H54 (cell line): ENCODE measurements at regions not wholly inside any gene's neighbourhood (a gene's known extent, or its start where the extent isn't known, plus 50 kb on each side); places are given as distances from the start of the nearest gene placed in this dataset.

Experiments
- DNase-seq: peaks from one replicate; pipeline ENCODE4 v3.0.0; 2011; ENCODE audit warnings: low spot score, mixed read lengths; ENCODE audit not compliant: insufficient read length
- FAIRE-seq: peaks from 3 replicates; lab custom pipeline; 2011; peaks lifted over from hg19 to GRCh38; lab: Jason Lieb, UNC
- POLR2A ChIP-seq: IDR thresholded peaks from 2 replicates; pipeline ENCODE4 v1.6.1; 2011; ENCODE audit warnings: low read depth, mild to moderate bottlenecking, low read length

DNA sequence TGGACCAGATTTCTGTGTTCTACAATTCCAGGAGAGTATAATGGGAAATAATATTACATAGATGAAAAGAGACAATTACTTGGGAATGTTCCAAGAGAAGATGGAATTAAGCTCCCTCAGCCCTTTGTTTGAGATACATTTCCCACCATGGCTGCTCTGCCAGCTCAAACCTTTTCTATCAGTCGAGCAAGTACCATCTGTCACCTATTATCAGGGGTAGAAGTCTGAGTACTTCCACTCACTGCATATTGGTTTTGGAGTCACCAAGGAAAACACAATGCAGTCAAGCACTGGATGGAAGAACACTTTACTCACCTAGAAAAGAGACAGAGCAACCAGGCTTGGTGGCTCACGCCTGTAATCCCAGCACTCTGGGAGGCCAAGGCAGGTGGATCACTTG lies 270.4 kb upstream of the FAR2 start:
- FAIRE-seq (no peak), DNase-seq (no peak)
- no peak for TF ChIP-seq POLR2A

DNA sequence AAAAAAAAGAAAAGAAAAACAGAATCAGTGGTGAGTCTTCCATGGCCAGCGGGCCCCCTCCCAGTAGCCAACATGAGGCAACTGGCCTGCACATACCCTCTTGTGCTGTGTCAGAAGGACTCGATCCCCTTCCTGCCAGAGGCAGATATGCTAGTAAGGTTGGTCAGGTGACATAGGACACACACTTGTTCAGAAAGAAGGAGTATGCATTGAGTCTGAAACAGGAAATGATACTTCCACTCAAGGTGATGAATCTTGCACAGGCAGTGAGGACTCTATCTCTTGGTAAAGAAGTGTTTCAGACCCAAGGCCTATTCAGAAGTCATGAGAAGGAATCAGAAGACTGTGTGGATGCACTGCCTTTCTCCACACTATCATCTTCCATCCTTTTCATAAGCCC lies 269.7 kb upstream of the FAR2 start:
- no peak for DNase-seq
- no peak for TF ChIP-seq POLR2A
- no peak for FAIRE-seq

DNA sequence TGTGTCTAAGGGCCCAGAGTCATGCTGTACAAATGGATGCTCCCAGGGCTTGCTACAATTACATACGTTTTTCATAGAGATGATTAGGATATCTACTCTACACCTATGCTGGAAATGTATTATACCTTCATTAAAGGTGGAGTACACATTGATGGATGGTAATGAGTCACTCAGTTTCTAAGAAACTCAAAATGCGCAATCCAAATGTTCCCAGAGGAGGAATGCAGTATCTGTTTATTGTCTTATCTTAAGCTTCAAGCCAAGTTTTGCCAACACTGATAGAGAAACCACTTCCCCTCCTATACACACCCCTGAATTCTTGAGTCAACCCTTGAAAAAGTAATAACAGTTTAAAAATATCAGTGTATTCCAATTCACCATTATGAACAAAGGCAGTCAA lies 266.6 kb upstream of the FAR2 start:
- no peak for DNase-seq
- TF ChIP-seq POLR2A: no peak
- FAIRE-seq: no peak

DNA sequence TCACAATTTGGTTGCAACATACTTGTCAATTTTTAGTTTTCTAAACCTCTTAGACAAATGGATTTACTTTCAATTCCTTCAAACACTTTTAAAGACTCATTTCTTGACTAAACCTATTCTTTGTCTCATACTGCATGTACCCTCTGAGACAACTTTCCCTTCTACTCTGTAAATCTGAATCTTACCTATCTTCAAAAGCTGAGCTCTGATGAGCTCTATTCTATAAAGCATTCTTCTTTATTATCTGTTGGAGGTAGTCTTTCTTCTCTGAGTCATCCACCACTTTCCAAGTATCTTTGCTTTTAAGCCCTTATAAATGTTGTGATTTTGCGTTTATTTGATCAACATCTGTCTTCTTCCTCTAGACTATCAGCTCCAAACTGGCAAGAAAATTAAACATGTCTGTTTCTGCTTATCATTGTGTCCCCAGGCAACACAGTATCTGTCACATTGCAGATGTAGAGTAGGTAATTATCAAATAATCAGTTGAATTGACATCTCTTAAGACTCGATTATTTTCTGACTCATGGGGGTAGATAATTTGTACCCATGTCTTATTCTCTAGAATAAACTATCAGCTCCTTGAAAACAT lies 265.6 kb upstream of the FAR2 start:
- no peak for TF ChIP-seq POLR2A
- DNase-seq: no peak
- no peak for FAIRE-seq

DNA sequence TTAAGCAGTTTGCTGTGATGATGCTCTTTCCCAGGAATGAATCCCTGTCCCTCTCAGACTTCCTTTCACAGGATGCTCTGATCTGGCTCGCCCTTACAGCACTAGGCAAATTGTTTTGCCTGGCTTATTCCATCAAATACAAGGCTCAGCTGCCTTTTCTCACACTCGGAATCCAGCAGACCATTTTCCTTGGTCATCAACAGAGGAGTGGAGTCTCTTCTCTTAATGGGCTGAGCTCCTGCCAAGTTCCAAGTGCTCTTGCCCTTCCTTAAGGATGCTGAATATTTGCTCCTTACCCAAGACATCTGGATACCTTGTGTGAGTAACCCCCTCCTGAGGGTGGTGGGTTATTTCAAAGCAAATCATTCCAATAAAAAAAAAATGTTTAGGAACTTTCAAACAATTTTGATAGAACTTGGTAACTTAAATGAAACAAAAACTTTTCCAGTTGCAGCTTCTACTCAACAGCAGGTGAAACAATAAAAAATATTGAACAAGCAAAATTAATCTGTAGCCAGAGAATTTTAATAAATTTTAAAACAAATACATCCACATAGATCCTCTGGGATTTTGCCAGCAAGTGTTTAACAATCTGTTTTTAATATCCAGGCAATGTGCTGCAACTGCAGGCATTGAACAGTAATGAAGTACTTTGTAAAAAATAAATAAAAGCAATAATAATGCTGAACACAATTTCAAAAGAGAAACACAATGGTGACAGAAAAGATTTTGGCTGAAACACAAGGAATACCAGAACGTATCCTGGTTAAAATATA lies 264.0 kb upstream of the FAR2 start:
- TF ChIP-seq POLR2A: no peak
- no peak for FAIRE-seq
- no peak for DNase-seq

DNA sequence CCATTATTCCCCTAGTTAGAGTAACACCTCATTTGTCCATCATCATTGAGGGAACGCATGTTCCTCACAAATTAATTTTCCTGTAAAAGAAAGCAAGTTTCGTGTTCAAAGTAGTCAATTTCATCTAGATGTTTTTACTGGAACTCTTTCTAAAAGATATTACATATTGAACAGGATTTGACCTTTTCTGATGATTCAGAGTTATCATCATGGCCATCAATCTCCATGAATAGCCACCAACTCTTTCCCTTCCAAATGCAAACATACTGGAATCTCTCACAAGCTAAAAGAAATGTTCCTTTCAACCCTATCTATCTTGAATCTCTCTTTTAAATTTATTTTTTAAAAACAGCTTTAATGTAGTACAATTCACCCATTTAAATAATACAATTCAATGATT lies 263.1 kb upstream of the FAR2 start:
- no peak for FAIRE-seq
- no peak for DNase-seq
- no peak for TF ChIP-seq POLR2A

DNA sequence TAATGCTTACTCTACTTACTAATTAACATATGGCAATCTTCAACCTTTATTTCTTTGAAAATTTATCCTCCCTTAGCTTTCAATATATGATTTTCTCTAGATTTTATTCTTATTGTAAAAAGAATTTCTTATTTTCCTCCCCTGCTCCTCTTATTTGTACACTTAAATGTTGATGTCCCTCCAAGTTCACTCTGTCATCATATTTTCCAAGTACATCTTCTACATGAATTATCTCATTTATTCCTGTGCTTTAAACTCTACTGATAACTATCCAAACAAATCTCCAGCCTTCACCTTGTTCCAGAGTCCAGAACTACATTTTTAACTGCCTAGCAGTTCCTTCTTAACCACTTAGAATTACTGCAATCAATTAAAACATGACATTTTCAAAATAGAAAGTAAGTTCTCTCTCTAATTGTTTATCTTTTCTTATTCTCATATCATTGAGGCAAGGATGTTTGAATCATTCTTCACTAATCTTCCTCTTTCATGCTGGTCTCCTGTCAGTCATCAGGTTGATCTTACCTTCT lies 261.6 kb upstream of the FAR2 start:
- TF ChIP-seq POLR2A: no peak
- FAIRE-seq (no peak), DNase-seq (no peak)

DNA sequence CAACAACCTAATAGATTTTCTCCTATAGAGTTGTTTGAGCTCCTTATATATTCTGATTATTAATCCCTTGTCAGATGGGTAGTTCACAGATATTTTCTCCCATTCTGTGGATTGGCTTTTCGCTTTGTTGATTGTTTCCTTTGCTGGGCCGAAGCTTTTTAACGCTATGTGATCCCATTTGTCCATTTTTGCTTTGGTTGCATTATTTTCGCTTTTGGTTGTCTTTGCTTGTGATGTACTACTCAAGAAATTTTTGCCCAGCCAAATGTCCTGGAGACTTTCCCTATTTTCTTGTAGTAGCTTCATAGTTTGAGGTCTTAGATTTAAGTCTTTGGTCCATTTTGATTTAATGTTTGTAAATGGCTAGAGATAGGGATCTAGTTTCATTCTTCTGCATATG lies 258.4 kb upstream of the FAR2 start:
- FAIRE-seq: no peak

DNA sequence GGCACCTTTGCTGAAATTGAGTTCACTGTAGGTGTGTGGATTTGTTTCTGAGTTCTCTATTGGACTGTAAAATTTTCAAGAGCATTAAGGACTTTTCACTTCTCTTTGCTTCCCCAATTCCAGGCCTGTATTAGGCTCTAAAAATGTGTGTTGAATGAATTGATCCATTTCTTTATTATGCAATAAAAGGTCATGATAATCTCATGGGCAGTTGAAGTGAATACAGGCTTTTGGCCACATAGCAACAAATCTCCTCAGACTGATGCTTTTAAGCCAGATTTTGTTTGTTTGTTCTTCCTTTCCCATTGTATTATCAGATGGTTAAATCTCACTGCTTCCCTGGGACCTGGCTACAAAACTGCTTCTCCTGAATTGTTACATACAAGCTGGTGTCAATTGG lies 258.0 kb upstream of the FAR2 start:
- no peak for TF ChIP-seq POLR2A
- DNase-seq (no peak), FAIRE-seq (no peak)

More for the DNA sequence above, 258.4 kb upstream of the FAR2 start:
- DNase-seq: no peak
- no peak for TF ChIP-seq POLR2A

DNA sequence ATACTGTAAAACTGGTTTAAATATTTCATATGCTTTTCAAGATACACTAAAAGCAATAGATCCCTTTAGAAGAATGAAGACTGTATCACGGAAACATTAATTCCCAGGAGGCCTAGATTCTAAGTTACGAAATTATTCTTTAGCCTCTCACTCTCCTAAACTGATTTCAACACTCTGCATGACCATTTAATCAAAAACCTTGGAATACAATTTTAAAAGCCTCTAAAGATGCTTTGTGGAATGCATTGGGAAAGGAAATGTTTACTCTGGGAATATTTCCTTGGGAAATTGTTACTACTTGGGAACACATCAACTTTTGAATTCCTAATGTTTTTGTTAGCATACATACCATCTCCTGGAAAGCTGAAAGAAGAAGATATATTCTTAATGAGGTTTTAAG lies 255.7 kb upstream of the FAR2 start:
- FAIRE-seq: no peak
- DNase-seq: no peak

DNA sequence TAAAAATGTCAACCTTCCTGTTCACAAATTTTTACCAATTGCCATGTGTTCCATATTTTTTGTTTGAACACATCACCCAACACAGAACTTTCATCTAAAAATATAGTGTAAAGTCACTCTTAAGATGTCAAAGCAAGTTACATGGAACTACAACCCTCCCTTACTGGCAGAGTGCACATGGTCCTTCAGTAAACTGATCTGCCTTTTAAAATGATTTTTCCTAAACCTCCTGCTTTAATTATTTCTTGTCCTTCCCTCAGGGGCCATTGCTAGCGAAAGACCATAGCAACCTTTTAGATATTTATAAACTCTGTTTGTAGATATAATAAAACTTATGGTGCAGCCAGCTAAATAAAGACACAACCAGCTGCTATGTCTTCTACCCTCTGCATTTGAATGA lies 255.2 kb upstream of the FAR2 start:
- FAIRE-seq (no peak), DNase-seq (no peak)
- TF ChIP-seq POLR2A: no peak

More for the DNA sequence above, 255.7 kb upstream of the FAR2 start:
- no peak for TF ChIP-seq POLR2A

DNA sequence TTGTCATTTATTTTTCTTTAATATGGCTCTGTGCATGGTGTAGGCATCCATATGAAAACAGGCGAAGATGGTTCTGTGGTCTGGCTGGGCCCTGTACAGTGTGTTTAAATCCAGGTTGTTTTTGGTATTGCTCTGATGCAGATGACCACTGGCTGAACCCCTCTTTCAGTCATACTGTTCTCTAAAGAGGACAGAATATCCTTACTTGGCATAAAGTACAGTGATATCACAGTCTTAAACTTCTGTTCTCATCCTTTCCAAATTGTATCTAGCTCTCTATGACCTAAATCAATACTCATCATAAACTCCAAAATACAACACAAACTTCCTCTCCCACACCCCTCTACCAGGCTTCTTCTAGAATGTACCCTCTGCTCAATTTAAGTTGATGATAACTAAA lies 252.7 kb upstream of the FAR2 start:
- DNase-seq (no peak), FAIRE-seq (no peak)
- no peak for TF ChIP-seq POLR2A

DNA sequence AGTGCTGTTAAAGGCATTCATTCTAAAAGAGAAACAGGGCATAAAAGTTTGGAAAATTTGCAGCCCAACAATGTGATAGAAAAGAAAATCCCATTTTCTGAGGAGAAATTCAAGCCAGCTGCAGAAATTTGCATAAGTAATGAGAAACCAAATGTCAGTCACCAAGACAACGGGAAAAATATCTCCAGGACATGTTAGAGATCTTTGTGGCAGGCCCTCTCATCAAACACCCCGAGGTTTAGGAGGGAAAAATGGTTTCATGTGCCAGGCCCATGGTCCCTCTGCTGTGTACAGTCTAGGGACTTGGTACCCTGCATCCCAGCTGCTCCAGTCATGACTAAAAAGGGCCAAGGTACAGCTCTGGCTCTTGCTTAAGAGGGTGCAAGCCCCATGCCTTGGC lies 251.0 kb upstream of the FAR2 start:
- FAIRE-seq (no peak), DNase-seq (no peak)
- no peak for TF ChIP-seq POLR2A

DNA sequence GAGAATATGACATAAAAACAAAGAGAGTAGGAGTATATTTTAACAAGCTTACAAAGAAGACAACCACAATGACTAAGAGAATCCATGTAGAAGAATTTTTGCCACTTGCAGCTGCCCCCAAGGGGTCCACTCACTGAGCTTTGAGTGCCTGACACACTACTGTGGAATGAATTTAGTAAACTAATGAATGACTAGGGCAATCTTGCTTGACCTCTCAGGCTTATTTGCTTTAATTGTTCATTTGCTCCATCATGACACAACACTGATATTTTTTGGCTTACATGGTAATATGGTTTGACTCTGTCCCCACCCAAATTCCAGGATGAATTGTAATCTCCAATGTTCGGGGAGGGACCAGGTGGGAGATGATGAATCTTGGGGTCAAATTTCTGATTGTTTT lies 249.1 kb upstream of the FAR2 start:
- no peak for TF ChIP-seq POLR2A
- DNase-seq: no peak
- no peak for FAIRE-seq
